ENCODE measurements at regions not wholly inside any gene's neighbourhood (a gene's known extent, or its start where the extent isn't known, plus 50 kb on each side); places are given as distances from the start of the nearest gene placed in this dataset.

DNA sequence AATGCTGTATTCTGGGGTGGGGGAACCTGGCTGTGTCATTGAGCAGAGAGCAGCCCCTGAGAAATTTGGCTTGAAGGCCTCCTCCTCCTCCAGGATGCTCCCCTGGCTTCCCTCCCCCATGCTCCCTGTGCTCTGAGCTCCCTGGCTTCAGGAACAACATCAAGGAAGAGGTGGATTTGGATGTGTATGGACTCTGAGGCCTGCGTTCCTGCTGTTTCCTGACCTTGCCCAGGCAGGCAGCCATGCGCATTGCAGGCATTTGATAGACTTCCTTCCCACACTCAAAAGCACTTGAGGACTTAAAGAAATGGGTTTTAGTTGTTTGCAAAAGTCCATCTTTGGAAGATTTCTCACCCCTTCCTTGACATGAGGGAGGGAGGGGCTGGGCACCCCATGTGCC, 1317.1 kb downstream of the BRD1 start:
- DNase-seq (ENCODE audit: low read depth, low spot score): no peak
- Histone ChIP-seq H3K27ac (ENCODE audit: low read length) (no peak overlapping the region), H3K4me3 (ENCODE audit: low read depth in 2 of 2, low read length in 2 of 2) (no peak overlapping the region), H3K36me3 (ENCODE audit: control insufficient read depth, insufficient read depth, low read length) (no peaks in the 10 kb centered on the region), H3K9me3 (ENCODE audit: control insufficient read depth, insufficient read depth, low read depth, low read length) (no peaks in the 10 kb centered on the region), H3K27me3 (ENCODE audit: control insufficient read depth, insufficient read depth, low read length) (no peaks in the 10 kb centered on the region), H3K4me1 (ENCODE audit: control insufficient read depth, insufficient read depth, low read length) (no peaks in the 10 kb centered on the region)
- TF ChIP-seq POLR2AphosphoS5 (IDR thresholded peaks at IDR 0.05; ENCODE audit: low read depth, low read length) (no peak), SIN3A (IDR thresholded peaks at IDR 0.05; ENCODE audit: borderline replicate concordance, insufficient read depth, low read depth, low read length) (no peak), TCF7L2 (IDR thresholded peaks at IDR 0.05; ENCODE audit: low read depth, low read length) (no peak)
- TF ChIP-seq, protein P1, sequence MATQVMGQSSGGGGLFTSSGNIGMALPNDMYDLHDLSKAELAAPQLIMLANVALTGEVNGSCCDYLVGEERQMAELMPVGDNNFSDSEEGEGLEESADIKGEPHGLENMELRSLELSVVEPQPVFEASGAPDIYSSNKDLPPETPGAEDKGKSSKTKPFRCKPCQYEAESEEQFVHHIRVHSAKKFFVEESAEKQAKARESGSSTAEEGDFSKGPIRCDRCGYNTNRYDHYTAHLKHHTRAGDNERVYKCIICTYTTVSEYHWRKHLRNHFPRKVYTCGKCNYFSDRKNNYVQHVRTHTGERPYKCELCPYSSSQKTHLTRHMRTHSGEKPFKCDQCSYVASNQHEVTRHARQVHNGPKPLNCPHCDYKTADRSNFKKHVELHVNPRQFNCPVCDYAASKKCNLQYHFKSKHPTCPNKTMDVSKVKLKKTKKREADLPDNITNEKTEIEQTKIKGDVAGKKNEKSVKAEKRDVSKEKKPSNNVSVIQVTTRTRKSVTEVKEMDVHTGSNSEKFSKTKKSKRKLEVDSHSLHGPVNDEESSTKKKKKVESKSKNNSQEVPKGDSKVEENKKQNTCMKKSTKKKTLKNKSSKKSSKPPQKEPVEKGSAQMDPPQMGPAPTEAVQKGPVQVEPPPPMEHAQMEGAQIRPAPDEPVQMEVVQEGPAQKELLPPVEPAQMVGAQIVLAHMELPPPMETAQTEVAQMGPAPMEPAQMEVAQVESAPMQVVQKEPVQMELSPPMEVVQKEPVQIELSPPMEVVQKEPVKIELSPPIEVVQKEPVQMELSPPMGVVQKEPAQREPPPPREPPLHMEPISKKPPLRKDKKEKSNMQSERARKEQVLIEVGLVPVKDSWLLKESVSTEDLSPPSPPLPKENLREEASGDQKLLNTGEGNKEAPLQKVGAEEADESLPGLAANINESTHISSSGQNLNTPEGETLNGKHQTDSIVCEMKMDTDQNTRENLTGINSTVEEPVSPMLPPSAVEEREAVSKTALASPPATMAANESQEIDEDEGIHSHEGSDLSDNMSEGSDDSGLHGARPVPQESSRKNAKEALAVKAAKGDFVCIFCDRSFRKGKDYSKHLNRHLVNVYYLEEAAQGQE (IDR thresholded peaks at IDR 0.05; ENCODE audit: insufficient read depth in 1 of 2, low read depth in 2 of 2, low read length in 1 of 2): no peak
- TF ChIP-seq, protein P2, sequence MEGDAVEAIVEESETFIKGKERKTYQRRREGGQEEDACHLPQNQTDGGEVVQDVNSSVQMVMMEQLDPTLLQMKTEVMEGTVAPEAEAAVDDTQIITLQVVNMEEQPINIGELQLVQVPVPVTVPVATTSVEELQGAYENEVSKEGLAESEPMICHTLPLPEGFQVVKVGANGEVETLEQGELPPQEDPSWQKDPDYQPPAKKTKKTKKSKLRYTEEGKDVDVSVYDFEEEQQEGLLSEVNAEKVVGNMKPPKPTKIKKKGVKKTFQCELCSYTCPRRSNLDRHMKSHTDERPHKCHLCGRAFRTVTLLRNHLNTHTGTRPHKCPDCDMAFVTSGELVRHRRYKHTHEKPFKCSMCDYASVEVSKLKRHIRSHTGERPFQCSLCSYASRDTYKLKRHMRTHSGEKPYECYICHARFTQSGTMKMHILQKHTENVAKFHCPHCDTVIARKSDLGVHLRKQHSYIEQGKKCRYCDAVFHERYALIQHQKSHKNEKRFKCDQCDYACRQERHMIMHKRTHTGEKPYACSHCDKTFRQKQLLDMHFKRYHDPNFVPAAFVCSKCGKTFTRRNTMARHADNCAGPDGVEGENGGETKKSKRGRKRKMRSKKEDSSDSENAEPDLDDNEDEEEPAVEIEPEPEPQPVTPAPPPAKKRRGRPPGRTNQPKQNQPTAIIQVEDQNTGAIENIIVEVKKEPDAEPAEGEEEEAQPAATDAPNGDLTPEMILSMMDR (IDR thresholded peaks at IDR 0.05): no peak
- ATAC-seq: no peak
- BruUV-seq (replicated peaks): no TSS peak
- intact Hi-C loops (cut with micrococcal nuclease; ENCODE audit: unreplicated experiment): no loop called here
- ChIA-PET CTCF (no interaction called here), POLR2A (no interaction called here)
- in situ Hi-C loops (cut with HindIII; ENCODE audit: low pct_unique_long_range_greater_than_20kb, low sequenced_read_pairs): no loop called here

DNA sequence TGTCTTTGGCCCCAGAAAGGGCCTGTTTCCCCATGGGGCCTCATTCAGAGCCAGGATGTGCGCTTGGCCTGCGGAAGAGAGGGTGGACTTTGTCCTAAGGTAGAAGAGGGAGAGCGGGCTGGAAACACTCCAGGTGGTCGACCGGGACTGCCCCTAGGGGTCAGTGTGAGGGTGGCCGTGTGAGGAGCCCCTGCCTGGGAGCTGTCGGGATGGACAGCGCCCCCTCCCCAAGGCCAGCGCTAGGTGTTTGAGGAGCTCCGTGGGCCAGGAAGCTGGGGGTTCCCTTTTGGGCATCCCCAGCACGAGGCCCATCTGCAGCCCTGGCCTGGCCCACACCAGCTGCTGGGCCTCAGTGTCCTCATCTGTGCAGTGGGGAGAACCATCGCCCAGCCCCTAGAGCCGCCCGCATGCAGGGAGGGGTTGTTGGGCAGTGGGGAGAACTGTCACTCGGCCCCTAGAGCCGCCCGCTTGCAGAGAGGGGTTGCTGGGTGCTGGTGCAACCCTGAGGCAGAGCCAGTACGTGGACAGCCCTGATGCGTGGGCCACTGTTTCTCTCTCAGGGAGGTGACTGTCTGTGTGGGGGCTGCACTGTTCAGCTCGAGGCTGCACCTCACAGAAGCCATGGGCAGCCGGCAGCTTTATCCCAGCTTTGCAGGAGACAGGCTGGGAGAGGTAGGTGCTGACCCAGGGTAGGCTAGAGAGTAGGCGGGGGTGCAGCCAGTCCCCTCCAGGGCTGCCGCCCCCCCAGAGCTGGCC, 1319.9 kb downstream of the BRD1 start:
- Histone ChIP-seq H3K4me3 (ENCODE audit: low read depth in 2 of 2, low read length in 2 of 2) (no peak overlapping the region), H3K27ac (ENCODE audit: low read length) (no peak overlapping the region), H3K36me3 (ENCODE audit: control insufficient read depth, insufficient read depth, low read length) (no peaks in the 10 kb centered on the region), H3K27me3 (ENCODE audit: control insufficient read depth, insufficient read depth, low read length) (no peaks in the 10 kb centered on the region), H3K9me3 (ENCODE audit: control insufficient read depth, insufficient read depth, low read depth, low read length) (no peaks in the 10 kb centered on the region), H3K4me1 (ENCODE audit: control insufficient read depth, insufficient read depth, low read length) (no peaks in the 10 kb centered on the region)
- ATAC-seq: no peak
- in situ Hi-C loops (cut with HindIII; ENCODE audit: low pct_unique_long_range_greater_than_20kb, low sequenced_read_pairs) (no loop called here), intact Hi-C loops (cut with micrococcal nuclease; ENCODE audit: unreplicated experiment) (no loop called here)
- ChIA-PET CTCF (no interaction called here), POLR2A (no interaction called here)
- BruUV-seq (replicated peaks): no TSS peak
- no peak for TF ChIP-seq POLR2AphosphoS5 (IDR thresholded peaks at IDR 0.05; ENCODE audit: low read depth, low read length)
- DNase-seq (ENCODE audit: low read depth, low spot score): no peak

DNA sequence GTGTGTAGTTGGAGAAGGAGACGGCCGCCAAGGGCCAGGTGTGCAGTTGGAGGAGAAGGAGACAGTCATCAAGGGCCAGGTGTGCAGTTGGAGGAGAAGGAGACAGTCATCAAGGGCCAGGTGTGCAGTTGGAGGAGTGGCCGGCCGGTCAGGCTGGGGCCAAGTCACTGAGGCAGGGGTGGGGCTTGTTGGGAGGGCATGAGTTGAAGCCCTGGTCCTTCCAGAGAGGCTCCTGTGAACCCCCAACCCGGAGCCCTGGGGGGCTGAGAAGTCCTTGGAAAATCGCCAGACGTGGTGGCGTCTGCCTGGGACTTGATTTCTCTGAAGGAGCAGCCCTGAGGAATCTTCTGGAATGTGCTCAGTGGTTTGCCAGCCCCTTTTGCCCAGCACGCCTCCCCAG, 1320.5 kb downstream of the BRD1 start:
- TF ChIP-seq SIN3A (IDR thresholded peaks at IDR 0.05; ENCODE audit: borderline replicate concordance, insufficient read depth, low read depth, low read length) (no peak), POLR2AphosphoS5 (IDR thresholded peaks at IDR 0.05; ENCODE audit: low read depth, low read length) (no peak), TCF7L2 (IDR thresholded peaks at IDR 0.05; ENCODE audit: low read depth, low read length) (no peak)
- TF ChIP-seq, protein P2 (IDR thresholded peaks at IDR 0.05): no peak
- TF ChIP-seq, protein P1 (IDR thresholded peaks at IDR 0.05; ENCODE audit: insufficient read depth in 1 of 2, low read depth in 2 of 2, low read length in 1 of 2): no peak
- Histone ChIP-seq H3K27ac (ENCODE audit: low read length) (no peak overlapping the region), H3K4me1 (ENCODE audit: control insufficient read depth, insufficient read depth, low read length) (no peaks in the 10 kb centered on the region), H3K9me3 (ENCODE audit: control insufficient read depth, insufficient read depth, low read depth, low read length) (no peaks in the 10 kb centered on the region), H3K4me3 (ENCODE audit: low read depth in 2 of 2, low read length in 2 of 2) (no peak overlapping the region), H3K36me3 (ENCODE audit: control insufficient read depth, insufficient read depth, low read length) (no peaks in the 10 kb centered on the region), H3K27me3 (ENCODE audit: control insufficient read depth, insufficient read depth, low read length) (no peaks in the 10 kb centered on the region)
- ATAC-seq: no peak
- no TSS peak for BruUV-seq (replicated peaks)
- intact Hi-C loops (cut with micrococcal nuclease; ENCODE audit: unreplicated experiment): no loop called here
- CTCF ChIA-PET: no interaction called here
- in situ Hi-C loops (cut with HindIII; ENCODE audit: low pct_unique_long_range_greater_than_20kb, low sequenced_read_pairs): no loop called here
- POLR2A ChIA-PET: no interaction called here
- DNase-seq (ENCODE audit: low read depth, low spot score): no peak

All from Panc1 (cell line).